DOHH2 (cell line): ENCODE measurements at regions not wholly inside any gene's neighbourhood (a gene's known extent, or its start where the extent isn't known, plus 50 kb on each side); places are given as distances from the start of the nearest gene placed in this dataset.

Experiments used
- CTCF ChIP-seq: fragments of 200-600 bp; sonication (generic); IDR thresholded peaks from one replicate; pipeline ENCODE4 v1.5.1; 2014; ENCODE audit warnings: antibody characterized with exemption, mild to moderate bottlenecking, low read depth, low read length; ENCODE audit not compliant: poor library complexity, severe bottlenecking
- EZH2phosphoT487 ChIP-seq: fragments of 200-600 bp; sonication (generic); IDR thresholded peaks from 2 replicates; pipeline ENCODE4 v1.6.1; 2017; ENCODE audit warnings: borderline replicate concordance, mild to moderate bottlenecking, antibody characterized with exemption, low read length, moderate library complexity, mixed read lengths

GRCh38 chrX:42094218-42094617, 170.9 kb upstream of the CASK start:
- no peak for TF ChIP-seq CTCF
- no peak for TF ChIP-seq EZH2phosphoT487
